A673 (cell line): ENCODE measurements at regions not wholly inside any gene's neighbourhood (a gene's known extent, or its start where the extent isn't known, plus 50 kb on each side); places are given as distances from the start of the nearest gene placed in this dataset.

ENCODE experiments used
- EZH2 ChIP-seq: fragments of 200-600 bp; sonication (generic); IDR thresholded peaks from 2 replicates; pipeline ENCODE4 v1.6.1; 2017; ENCODE audit warnings: borderline replicate concordance, low read depth, mild to moderate bottlenecking, mixed read lengths, antibody characterized with exemption, low read length; ENCODE audit not compliant: poor library complexity, severe bottlenecking
- TF ChIP-seq, protein P1 (sequence below): fragments of 300-800, 200-600 bp; sonication (generic); conservative IDR thresholded peaks from 2 replicates; pipeline ENCODE4 v1.5.1; 2017; ENCODE audit warnings: low read depth, mild to moderate bottlenecking, antibody characterized with exemption, low read length, moderate library complexity, mixed read lengths

DNA sequence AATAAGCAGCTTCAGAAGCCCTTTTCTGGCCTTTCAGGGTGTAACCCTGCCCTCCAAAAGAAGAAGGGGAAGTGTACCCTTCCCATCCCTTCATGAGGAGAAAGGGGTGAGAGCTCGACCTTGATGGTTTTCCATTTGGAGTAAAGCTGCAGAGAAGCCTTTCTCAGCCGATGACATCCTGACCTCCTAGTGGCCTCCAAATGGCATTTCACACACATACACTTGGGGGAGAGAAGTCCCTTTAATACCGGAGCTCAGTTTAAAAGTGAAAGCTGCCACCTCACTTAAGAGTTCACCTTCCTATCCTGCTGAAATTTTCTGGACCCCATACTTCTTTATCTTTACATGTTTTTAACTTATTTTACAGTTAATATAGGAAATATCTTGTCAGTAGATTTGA lies 716.7 kb downstream of the DCDC2C start:
- TF ChIP-seq, protein P1, sequence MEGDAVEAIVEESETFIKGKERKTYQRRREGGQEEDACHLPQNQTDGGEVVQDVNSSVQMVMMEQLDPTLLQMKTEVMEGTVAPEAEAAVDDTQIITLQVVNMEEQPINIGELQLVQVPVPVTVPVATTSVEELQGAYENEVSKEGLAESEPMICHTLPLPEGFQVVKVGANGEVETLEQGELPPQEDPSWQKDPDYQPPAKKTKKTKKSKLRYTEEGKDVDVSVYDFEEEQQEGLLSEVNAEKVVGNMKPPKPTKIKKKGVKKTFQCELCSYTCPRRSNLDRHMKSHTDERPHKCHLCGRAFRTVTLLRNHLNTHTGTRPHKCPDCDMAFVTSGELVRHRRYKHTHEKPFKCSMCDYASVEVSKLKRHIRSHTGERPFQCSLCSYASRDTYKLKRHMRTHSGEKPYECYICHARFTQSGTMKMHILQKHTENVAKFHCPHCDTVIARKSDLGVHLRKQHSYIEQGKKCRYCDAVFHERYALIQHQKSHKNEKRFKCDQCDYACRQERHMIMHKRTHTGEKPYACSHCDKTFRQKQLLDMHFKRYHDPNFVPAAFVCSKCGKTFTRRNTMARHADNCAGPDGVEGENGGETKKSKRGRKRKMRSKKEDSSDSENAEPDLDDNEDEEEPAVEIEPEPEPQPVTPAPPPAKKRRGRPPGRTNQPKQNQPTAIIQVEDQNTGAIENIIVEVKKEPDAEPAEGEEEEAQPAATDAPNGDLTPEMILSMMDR = no peak
- no peak for TF ChIP-seq EZH2
